Ureter (tissue), 1 donor: ENCODE measurements at regions not wholly inside any gene's neighbourhood (a gene's known extent, or its start where the extent isn't known, plus 50 kb on each side); places are given as distances from the start of the nearest gene placed in this dataset.

Experiments used
- DNase-seq: peaks from one replicate; pipeline ENCODE4 v3.0.0-alpha.2; 2020; ENCODE audit warnings: low spot score
- donor health status: DM: yes; HTN: yes; CAD: no.

DNA sequence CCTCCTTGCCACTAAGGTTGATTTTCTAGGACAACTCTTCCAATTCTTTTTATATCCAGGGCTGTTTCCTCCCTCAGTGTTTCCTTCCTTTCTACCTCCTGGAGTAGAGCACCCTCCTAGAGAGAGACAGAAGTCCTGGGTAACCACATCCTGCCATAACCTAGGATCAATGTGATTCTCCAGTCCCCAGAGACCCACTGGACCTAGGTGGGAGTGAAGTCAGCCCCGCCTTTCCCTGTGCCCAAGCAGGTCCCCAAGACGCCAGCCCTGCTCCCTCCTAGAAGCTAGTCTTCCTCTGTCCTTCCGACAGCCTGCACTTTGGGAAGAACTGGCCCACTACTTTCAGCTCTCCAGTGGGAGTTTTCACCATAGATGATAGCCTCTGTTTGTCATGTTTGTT, 166.8 kb upstream of the PLEKHG7 start:
- DNase-seq = no peak

DNA sequence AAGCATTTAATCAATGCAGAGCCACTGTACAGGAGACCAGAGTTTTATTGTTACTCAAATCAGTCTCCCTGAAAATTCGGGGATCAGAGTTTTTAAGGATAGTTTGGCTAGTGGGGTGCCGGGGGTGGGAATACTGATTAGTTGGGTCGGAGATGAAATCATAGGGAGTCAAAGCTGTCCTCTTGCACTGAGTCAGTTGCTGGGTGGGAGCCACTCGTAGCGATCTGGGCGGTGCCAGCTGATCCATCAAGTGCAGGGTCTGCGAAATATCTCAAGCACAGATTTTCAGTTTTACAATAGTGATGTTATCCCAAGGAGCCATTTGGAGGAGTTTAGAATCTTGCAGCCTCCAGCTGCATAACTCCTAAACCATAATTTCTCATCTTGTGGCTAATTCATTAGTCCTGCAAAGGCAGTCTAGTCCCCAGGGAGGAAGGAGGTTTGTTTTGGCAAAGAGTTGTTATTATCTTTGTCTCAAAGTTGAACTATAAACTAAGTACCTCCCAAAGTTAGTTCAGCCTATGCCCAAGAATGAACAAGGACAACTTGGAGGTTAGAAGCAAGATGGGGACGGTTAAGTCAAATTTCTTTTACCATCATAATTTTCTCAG, 169.4 kb upstream of the PLEKHG7 start:
- DNase-seq = no peak

DNA sequence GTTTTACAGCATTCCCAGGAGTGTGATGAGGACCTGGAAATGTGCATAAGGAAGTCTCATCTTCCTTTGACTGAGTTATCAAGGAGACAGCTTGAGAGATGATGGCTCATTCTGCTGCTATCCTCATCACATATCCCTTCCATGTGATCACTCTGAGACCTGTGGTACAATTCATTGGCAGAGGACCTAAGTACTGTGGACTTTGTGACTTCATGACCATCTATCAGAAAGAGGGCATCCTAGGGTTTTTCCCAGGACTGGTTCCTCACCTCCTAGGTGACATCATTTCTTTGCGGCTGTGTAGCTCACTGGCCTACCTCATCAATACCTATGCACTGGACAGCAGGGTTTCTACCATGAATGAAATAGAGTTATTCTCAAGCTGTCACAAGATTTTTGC, 172.1 kb upstream of the PLEKHG7 start:
- no peak for DNase-seq

DNA sequence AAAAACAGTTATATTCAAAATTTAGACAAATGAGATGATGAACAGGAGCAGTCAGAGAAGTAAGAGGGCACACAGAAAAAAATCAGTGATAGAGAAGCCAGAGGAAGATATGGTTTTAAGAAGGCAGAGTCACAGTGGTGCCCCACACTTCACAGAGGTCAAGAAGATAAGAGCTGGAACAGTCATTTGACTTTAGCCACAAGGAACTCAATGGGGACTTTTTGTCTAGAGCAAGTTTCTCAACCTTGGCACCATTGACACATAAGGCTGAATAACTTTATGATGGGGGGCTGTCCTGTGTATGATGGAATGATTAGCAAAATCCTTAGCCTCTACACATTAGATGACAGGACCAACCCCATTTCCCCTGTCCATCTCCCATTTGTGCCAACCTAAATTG, 172.8 kb upstream of the PLEKHG7 start:
- DNase-seq = no peak

DNA sequence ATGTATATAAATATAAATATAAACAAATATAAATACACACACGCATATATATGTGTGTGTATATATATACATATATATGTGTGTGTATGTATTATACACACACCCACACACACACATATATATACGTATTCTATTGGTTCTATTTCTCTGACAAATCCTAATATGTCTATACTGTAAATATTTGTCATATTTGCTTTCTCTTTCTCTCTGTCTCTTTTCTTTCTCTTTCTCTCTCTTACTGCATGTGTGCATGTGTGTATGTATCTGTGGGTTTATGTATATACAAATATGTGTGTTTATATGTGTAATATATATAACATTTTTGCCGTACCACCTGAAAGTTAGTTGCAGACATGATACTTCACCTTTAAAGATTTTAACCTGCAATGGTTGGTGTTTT, 174.2 kb upstream of the PLEKHG7 start:
- DNase-seq = no peak

DNA sequence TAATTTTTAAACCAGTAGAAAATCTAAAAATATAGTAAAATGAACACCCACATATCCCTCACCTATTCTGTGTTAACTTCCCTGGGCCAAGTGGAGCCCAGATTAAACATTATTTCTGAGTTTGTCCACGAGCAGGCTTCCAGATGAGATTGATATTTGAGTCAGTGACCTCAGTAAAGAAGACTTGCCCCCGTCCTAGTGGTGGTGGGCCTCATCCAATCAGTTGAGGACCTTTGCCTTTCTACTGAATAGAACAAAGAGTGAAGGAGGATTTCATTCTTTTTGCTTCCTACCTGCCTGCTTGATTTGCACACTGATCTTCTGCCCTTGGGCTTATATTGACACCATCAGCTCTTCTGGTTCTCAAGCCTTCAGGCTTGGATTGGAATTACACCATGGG, 174.7 kb upstream of the PLEKHG7 start:
- no peak for DNase-seq

DNA sequence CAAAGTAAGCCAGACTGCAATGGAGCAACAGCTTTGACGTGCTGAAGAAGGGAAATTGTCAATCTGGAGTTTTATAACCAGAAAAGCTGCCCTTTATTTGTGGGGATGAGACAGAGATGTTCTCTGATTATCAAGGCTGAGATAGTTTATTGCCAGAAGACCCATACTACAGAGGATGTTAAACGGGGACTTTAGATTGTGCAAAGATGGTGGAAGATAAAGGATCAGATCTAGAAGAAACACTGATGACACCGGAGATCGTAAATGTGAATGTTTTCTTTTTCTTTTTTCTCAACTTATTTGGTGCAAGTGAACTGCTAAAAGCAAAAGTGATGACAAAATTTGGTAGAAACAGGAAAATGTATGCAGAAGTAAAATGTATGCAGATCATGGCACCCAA, 178.3 kb upstream of the PLEKHG7 start:
- DNase-seq = no peak

DNA sequence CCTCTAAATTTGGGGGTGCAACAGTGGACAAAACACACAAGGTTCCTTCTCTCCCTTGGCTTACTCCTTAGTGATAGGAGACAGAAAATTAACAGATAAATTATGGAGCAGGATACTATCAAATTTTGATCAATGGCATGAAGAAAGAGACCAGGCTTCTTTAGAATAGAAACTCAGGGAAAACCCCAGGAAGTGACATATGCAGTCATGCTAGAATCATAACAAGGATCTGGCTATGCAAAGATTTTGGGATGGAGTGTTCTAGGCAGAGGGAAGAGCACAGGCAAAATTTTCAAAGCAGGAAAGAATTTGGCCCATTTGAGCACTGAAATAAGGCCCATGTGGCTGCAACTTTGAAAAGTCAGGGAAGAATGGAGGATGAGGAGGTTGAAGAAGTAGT, 182.3 kb upstream of the PLEKHG7 start:
- DNase-seq = no peak

DNA sequence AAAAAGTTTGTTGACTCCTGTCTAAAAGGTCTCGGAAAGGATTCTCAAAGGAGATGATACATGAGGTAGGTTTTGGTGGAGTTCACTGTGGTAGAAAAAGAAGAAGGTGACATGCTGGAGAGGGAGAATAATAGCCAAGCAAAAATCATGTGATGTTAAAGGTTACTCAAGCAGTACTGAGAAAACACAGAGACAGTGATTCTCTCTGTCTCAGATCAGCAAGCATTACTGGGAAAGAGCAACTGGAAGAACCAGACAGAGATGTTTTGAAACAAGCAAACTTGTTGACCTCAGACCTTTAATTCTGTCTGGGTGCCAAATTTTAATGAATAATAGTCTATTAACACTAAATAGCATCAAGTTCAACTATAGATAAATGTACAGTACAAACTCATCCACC, 183.5 kb upstream of the PLEKHG7 start:
- no peak for DNase-seq

DNA sequence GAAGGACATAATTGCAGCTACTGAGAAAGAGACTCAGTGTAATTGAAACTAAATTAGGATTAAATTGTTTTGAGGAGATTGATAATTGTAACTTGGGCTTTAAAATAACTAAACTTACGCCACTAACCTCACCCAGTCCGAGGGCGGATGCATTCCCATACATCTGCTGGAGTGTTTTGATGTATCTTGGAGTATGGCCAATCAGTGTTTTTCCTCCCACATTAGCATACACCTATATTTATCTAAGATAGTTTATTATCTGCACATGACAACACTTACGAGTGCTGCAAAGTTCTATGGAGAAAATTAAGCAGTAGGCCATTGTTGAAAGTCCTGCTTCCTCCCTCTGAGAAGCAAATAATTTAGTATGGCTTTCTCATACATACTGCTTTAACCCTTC, 184.7 kb upstream of the PLEKHG7 start:
- DNase-seq = no peak

DNA sequence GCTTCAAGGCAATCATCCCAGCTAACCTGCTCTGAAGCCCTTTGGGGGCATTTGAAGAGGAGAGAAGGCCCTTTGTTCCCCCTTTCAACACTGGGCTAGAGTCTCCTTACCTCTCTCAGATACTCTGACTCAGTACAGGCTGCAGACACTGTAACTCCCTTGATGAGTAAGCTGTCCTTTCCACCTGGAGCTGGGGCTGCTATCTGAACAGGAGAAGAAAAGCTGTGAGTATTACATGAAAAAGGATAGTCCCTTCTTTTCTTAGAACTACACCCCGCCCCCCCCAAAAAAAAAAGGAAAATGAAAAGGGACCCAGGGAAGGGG, 186.6 kb upstream of the PLEKHG7 start:
- DNase-seq = no peak

DNA sequence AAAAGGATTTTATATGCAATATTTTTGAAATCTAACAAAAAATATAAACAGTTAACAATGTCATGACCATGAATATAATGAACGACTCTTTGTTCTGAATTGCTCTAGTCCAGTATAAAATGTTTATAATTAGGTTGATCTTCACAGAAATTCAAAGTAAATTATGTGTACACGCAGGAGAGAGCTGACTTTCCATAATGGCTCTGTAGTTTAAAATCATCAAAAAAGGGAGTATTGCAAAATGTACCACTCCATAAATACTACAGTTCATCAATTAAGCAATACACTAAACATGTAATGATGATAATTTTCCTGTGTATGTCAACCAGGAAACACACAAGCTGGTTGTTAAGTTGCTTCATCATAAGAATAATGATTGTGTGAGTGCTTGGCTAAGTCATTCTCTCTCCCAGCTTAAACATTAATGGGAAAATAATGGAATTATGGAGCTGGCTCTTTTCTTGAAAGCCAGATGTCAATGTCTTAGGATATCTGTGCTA, 189.5 kb upstream of the PLEKHG7 start:
- no peak for DNase-seq

DNA sequence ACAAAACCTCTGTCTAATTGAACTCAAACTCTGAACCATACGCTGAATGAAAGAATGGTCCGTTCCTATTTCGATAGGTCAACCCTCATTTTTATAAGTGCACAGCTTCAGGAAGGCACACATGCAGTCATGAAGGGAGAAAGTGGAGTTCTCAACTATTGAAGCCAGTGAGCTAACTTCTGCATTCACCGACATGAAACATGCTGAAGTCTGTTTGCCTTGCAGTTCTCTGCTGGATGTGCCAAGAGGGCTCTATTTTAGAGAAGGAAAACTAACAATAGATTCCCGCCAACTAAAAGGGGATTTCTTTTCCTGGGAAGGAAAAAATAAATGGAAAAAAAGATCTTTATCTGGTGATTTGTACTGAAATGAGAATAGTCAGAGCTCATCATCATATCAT, 191.0 kb upstream of the PLEKHG7 start:
- no peak for DNase-seq

DNA sequence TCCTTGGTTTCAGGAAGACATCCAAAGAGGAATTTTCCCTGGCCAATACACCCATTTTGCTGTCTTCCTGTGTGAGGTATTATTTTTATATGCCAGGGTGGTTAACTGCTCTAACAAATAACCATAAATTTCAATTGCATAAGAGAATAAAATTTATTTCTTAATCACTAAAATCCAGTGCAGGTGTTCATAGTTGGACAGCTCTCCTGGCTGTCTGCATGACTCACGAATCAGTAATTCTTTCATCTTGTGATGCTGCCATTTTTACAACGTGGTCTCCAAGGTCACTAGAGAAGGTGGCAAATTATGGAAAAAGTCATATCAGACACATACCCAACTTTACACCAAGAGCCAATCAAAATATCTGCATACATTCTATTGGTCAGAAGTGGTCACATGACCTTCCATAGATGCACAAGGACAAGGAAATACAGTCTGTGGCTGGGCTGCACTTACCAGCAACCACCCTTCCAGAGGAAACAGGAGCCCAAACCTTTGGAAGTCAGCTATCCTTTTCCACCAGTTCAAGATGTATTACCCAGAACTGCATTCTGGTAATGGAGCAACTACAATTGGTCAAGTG, 193.5 kb upstream of the PLEKHG7 start:
- no peak for DNase-seq

DNA sequence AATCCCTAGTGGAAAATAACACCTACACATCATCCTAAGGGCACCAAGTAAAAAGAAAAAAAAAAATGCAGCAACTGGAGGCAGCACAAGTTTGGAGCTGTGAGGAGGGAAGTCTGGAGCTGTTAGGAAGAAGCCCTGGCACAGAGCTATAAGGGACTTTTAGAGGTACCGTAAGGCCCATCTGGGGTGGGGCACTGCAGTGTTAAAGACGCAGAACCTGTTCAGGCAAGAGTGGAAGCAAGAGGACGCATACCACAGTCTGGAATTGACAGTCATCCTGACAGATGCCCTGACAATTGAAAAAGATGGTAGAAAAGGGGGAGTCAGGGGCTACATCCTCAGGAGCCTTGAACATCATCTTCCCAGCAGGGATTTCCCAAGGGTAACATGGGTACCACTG, 195.9 kb upstream of the PLEKHG7 start:
- DNase-seq = no peak

DNA sequence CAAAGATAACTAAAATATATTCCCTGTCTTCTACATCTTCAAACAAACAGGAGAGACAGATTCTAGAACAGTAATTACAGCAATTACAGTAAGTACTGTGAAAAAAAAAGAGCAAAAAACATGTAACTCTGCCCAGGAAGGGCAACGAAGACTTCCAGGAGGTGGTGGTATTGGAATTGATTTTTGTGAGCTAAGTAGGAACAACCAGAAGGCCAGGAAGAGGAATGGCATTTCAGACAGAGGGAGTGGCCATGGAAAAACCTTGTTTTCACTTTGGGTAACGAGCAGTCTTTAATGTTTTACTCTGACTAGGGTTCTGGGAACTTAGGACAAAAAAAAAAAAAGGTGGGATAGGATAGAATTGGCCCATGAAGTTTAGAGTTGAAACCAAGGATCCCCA, 196.3 kb upstream of the PLEKHG7 start:
- no peak for DNase-seq

DNA sequence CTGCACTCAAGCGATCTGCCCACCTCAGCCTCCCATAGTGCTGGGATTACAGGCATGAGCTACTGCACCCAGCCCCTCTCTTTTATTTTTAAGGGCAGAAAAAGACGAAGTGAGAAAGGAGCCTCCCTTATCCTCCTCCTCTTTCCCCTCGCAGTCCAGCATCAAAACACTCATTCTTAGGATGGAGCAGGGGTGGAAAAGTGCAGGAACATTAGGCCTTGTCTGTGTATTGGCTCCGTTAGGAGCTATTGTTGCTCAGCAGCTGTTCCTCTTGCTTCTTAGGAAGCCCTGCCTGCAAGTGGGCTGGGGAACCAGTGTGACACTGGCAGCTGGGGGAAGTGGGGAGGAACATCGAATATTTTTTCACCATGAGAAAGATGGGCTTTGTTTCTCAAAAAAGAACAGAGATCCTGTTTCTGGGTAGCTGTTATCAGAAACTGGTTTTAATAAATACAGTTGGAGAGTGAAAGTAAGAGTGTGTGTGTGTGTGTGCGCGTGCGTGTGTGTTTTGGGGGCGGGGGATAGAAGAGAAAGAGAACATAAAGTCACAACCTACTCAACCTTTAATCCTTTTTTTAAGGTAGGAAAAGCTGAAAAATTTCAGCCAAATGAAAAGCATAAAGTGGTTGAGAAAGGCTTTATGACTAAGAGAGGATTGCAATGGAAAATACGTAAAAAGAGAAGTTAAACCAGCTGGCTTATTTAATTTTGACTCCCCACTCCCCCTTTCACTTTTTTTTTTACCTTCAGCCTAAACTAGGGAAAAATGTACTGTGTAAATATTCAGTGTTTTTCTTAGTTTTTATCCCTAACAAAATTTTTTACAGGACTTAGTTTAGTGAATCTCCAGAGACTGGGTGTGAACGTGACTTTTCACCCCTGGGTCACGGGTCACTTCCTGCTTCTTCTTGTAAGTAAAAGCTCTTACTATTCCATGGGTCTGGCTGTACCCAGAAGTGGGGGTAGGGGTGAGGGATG, 197.2 kb upstream of the PLEKHG7 start:
- DNase-seq = peak; percentile 71

DNA sequence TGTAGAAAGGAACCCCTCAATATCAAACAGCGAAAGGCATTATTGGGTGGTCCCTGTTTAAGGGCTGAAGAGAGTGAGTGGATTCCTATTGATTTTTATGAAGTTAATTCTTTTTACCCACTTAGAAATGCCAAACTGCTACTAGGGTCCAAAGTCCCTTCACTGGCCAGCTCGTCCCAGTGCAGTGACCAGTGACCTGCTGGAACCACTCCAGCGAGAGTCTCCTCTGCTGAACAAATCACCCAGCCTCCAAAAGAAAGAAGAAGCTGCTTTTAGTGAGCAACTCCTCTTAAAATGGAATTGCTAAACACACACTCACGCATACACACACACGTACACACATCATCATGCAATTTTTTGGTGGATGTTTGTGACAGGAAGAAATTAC, 198.2 kb upstream of the PLEKHG7 start:
- no peak for DNase-seq

DNA sequence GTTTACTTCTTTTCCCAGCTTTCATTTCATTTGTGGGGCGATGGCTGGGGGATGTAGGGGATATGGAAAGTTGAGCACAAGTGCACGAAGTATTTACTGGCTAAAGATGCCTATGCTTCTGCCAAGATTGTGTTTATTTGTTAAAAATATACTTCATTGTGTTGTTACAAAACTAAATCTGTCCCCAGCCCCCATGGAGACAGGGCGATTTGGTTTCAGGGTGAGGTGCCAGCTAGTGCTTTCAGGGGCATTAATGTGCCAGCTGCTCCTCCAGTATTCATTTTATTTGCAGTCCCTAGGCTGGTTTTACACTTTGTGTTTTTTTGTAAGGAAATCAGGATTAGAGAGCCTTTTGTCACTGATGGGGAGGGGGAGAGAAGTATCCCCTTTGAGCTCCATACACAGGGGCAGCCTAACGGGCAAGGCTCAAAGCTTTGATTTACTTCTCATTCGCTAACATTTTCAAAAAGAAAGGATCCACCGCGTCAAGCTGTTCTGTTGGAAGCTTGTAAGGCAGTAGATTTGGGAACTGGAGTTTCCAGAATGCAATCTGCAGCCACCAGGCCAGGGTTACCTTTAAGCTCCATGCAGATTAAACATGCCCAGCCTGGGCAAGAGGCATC, 198.7 kb upstream of the PLEKHG7 start:
- DNase-seq = no peak

DNA sequence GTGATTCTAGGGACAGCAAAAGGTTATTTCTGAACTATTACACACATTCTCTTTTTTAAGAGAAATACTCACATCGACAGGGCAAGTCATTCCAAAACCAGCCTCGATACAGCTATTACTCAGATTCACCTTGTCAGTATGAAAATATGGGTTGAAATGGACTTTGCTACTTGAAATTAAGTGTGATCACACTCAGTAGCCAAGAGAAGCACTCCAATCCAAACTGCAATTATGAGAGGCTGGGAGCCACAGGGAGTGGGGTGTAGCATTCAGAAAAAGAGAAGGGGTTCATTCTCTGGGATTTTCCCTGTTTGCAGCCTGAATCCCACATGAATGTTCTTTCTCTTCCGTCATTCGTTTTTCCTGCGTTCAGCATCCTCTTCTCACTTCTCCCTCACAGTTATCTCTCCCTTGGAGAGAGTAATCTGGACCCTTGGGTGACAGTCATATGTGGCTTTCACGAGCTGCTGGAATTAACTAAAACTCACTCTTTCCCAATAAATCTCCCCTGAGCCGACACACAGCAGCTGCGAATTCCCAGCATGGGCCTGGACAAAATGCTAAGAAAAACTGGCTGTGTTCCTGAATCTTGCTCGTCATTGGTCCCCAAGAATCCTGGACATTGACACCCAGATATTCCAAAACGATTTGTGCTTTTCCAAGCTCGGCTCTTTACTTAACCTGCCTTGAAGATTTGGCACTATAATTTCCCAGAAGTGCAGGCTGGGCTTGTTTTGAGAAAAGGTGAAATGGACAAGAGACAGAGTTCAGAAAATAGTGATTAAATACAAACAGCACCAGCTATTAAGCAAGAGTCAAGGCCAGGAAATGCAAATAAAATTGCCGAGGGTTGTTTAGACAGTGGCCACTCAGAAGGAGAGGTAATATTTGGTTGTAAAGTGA, 199.5 kb upstream of the PLEKHG7 start:
- DNase-seq = no peak

DNA sequence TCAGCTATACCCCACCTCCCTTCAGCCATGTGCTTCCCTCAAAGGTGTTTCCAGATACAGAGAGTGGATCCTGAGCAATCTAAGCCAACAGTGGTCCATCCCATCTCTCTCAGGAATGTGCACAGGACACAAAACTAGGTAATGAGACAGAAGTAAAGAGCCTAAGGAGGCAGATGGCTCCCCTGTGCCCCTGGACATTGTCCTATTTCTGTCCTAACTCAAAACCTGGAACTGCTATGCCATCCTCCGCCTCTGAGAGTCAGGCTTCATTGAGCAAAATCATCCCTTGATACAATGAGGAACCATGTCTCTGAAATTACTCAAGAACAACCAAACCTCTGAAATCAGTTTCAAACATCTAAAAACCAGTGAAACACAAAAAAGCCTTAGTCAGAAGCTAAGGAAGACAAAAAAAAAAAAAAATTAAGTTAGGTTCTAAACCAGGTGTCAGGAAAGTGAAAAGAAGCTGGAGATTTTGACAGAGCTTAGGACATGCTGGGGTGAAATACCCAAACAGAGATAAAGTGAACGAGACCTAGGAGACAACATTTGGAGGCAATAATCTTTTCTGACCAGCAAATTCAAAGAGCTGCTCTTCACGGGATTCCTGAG, 200.3 kb upstream of the PLEKHG7 start:
- no peak for DNase-seq
